DMS114 treated with DMSO at 0.1 percent for 48 hours (cell line): ENCODE measurements at regions not wholly inside any gene's neighbourhood (a gene's known extent, or its start where the extent isn't known, plus 50 kb on each side); places are given as distances from the start of the nearest gene placed in this dataset.
"Not testable (repeated sequence)": the region's sequence is repeated elsewhere in the genome, so short reads cannot be mapped to it uniquely, and the experiment has no call there.

Source experiments
- DNase-seq: peaks from one replicate; lab custom pipeline; 2025; ENCODE audit not compliant: unreplicated experiment; lab: John Stamatoyannopoulos, UW

GRCh38 chr1:182166750-182167149, 105.2 kb upstream of the ZNF648 start:
- DNase-seq = no peak

DNA sequence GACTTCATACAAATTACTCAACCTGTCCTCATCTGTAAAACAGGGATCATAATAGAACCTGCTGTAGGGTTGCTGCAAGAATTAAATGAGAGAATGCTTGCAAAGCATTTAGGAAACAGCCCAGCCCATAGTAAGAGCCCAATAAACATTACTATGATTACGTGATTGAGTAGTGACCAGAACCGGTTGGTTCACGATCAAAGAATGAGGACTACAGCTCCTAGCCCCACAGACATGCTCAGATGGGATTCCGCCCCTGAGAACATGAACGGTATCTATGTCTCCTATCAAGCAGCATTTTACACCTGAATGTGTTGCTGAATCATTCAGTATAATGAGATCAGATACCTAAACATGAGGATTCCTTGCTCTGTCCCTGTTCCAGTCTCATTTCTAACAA, 104.8 kb upstream of the ZNF648 start:
- no peak for DNase-seq

GRCh38 chr1:182164273-182164672, 102.8 kb upstream of the ZNF648 start:
- no peak for DNase-seq

- no peak for DNase-seq
Observed at GRCh38 chr1:182163821-182164223, 102.3 kb upstream of the ZNF648 start.

GRCh38 chr1:182159443-182159842, 97.9 kb upstream of the ZNF648 start:
- no peak for DNase-seq

- DNase-seq = no peak
Observed at GRCh38 chr1:182157187-182157586, 95.7 kb upstream of the ZNF648 start.

- DNase-seq = not testable (repeated sequence)
Observed at GRCh38 chr1:182154425-182154824, 92.9 kb upstream of the ZNF648 start.

- DNase-seq = no peak
Observed at GRCh38 chr1:182149411-182149965, 88.0 kb upstream of the ZNF648 start.

GRCh38 chr1:182147951-182148350, 86.4 kb upstream of the ZNF648 start:
- no peak for DNase-seq

DNA sequence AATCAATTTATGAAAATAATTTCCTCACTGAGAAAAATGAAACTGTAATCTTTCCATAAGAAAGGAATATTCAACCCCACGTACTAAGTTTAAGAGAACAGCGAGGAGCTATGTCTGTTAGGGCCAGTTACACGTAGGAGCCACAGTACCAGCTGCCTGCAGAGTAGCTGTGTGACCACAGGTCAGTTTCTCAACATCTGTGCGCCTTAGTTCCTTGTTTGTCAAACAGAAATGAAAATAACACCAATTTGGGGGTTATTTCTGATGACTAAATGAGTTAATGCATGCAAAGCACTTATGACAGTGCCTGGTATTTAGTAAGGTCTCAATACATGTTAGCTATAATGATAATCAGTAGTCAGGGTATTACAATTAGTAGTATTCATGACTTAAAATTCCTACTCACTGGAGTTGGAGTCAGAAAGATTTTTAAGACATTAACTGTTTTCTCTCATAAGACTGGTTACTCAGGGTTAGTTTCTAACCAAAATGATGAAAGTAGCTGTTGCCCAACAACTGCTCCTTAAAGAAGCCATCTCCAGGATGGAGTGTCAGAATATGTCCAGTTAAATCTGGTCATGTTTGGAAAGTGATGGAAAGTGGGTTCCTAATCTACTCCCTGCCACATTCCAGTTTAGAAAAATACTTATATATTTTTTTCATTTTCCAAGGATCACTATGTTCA, 85.8 kb upstream of the ZNF648 start:
- DNase-seq = no peak

DNA sequence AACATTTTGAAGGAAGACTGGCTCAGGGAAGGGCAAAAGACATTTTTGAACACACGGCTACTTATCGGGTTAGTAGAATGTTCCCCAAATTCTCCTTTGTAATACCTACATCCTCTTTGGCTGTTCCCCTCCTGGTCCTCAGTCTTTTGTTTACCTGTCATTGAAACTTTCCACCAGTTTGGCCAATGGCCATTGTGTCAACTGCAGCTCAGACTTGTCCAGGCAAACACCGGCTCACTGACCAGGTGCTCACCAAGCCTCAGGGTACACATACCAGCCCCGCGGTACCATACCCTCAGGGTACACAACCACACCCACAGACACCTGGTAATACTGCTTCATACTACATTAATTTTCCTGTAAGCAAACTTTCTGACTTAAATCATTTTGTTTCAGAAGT, 84.8 kb upstream of the ZNF648 start:
- DNase-seq = no peak

DNA sequence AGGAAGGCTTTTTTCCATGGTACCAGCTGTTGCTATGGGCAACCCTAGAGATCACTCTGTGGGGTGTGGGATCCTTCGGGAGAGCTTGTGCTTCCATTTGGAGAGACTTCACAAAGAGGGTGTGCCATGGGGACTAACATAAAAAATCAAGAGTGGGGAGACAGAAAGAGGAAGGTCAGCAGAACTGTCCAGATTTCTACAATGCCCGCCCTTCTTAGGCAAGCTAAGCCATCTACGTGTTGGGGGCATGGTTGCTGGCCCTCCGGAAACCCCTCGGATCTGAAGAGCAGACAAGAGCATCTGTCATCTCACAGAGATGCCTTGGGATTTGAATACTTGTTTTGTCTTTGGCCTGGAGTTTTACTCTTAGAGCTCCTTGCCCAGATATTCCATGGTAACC, 83.9 kb upstream of the ZNF648 start:
- DNase-seq = no peak

- no peak for DNase-seq
Observed at GRCh38 chr1:182144646-182145030, 83.1 kb upstream of the ZNF648 start.

DNA sequence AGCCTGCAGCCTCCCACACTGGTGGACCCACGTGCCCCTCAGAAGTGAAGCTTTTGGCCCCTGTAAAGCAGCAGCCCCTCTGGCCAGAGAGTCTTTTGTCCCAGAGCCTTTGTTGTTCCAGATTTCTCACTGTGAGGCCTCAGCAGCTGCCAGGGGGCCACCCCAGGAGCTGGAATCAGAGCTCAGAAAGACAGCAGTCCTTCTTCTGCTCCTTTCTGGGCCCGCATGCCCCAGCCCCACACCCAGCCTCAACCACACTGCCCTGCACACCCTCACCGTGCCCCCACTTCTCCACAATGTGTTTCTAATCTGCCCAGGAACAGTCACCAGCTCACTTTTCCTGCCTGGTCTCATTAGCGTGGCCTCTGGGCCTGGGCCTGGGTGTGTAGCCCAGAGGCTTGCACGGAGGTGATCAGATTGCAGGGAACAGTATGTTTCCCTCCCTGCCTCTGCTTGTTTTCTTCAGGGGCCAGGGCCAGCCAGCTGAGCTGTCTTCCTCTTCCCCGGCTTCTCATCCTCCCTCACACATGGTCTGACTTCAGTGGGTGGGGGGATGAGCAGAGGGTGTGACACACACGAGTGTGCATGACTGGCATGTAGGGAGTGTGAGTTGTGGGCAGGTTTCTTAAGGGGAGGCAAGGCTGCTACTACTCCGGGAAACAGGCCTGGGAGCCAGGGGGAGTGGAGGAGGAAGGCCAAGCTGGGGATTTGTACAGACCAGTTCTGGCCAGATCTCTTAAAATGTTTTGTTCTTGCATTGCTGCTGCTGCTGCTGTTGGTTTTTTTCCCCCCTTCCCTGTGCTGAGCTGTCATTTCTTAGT, 82.5 kb upstream of the ZNF648 start:
- DNase-seq = no peak

- DNase-seq = peak; percentile 73
Observed at GRCh38 chr1:182143154-182143657, 81.7 kb upstream of the ZNF648 start.

GRCh38 chr1:182142621-182143020, 81.1 kb upstream of the ZNF648 start:
- DNase-seq = no peak

DNA sequence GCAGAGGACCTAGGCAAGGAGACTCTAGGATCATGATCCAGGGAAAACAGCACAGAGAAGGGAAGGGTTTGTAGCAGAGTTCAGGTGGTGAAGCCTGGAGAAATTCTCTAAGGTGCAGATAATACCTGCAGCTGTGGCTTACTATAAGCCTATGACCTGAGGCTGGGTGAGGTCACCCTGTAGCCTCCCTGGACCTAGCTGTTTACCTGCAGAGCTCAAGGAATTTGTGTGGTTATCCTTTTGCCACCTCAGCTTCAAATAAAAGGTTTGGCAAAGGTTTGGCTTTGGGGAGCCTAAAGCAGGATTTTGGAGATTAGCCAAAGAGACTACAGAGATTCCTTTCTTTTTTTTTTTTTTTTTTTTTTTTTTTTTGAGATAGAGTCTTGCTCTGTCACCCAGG, 79.5 kb upstream of the ZNF648 start:
- DNase-seq = no peak

GRCh38 chr1:182139496-182139895, 78.0 kb upstream of the ZNF648 start:
- DNase-seq = no peak

DNA sequence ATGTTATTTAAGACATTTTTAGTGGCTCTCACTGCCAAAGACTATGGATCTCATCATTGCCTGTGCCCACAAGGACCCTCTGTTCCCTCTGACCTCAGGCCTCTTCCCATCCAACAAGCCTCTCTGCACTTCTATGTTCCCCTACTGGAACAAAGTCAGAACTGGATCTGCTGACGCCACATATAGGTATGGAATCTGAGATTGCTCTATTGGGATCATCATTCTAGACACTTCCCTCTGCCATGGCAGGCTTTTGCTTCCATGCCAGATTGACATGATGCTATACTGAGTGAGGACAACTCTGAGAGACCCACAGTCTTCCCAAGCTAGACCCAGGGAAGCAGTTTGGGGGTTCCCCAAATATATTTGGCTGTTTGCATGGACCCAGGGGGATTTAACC, 76.0 kb upstream of the ZNF648 start:
- no peak for DNase-seq

GRCh38 chr1:182135946-182136345, 74.4 kb upstream of the ZNF648 start:
- DNase-seq = no peak

DNA sequence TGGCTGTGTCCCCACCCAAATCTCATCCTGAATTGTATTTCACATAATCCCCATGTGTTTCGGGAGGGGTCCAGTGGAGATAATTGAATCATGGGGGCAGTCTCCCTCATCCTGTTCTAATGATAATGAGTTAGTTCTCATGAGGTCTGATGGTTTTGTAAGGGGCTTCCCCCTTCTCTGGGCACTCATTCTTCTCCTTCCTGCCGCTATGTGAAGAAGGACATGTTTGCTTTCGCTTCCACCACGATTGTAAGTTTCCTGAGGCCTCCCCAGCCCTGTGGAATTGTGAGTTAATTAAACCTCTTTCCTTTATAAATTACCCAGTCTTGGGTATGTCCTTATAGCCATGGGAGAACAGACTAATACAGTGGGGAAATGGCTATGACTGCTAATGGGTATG, 72.7 kb upstream of the ZNF648 start:
- no peak for DNase-seq

- no peak for DNase-seq
Observed at GRCh38 chr1:182133181-182133580, 71.7 kb upstream of the ZNF648 start.
